ENCODE measurements at regions not wholly inside any gene's neighbourhood (a gene's known extent, or its start where the extent isn't known, plus 50 kb on each side); places are given as distances from the start of the nearest gene placed in this dataset.

DNA sequence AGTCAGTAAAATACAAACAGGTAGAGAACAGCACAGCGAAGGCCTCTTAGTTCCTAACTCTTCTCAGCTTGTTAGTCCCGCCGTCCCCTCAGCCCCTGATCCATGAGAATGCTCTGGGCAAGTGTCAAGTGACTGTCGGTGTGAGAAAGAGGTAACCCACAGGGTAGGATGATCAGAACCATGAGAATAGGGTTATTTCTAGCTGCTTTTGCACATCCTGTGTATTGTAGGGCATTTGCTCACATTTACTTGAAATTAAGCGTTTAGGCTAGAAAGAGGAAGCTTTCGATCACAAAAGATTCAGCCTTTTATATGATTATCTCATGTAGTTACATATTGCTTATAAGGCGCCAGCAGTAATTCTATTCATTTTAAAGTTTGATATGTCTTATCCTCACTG, 103.0 kb upstream of the PDE10A start:
- TF ChIP-seq, protein P1, sequence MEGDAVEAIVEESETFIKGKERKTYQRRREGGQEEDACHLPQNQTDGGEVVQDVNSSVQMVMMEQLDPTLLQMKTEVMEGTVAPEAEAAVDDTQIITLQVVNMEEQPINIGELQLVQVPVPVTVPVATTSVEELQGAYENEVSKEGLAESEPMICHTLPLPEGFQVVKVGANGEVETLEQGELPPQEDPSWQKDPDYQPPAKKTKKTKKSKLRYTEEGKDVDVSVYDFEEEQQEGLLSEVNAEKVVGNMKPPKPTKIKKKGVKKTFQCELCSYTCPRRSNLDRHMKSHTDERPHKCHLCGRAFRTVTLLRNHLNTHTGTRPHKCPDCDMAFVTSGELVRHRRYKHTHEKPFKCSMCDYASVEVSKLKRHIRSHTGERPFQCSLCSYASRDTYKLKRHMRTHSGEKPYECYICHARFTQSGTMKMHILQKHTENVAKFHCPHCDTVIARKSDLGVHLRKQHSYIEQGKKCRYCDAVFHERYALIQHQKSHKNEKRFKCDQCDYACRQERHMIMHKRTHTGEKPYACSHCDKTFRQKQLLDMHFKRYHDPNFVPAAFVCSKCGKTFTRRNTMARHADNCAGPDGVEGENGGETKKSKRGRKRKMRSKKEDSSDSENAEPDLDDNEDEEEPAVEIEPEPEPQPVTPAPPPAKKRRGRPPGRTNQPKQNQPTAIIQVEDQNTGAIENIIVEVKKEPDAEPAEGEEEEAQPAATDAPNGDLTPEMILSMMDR (conservative IDR thresholded peaks at IDR 0.05; ENCODE audit: low read depth in 2 of 2): no peak
- TF ChIP-seq EZH2 (IDR thresholded peaks at IDR 0.05; ENCODE audit: low read depth, unreplicated experiment): no peak
- no peak for TF ChIP-seq REST (IDR thresholded peaks at IDR 0.05; ENCODE audit: unreplicated experiment)

Data from GM23338 (cell line).